HG02759 (cell line): ENCODE measurements at regions not wholly inside any gene's neighbourhood (a gene's known extent, or its start where the extent isn't known, plus 50 kb on each side); places are given as distances from the start of the nearest gene placed in this dataset.

Experiments
- ATAC-seq: cut with Tn5 transposase; IDR thresholded peaks from one replicate; pipeline ENCODE4 v1.9.1; 2021; ENCODE audit warnings: mild to moderate bottlenecking, moderate library complexity; ENCODE audit not compliant: unreplicated experiment

GRCh38 chr10:2870654-2871053 is 196.7 kb upstream of the PFKP start:
- ATAC-seq = no peak

- no peak for ATAC-seq
These were observed 199.5 kb upstream of the PFKP start for GRCh38 chr10:2867788-2868299.

GRCh38 chr10:2866569-2866968 is 200.8 kb upstream of the PFKP start:
- ATAC-seq = no peak

- no peak for ATAC-seq
These were observed 205.6 kb upstream of the PFKP start for GRCh38 chr10:2861632-2862210.

- no peak for ATAC-seq
These were observed 208.9 kb upstream of the PFKP start for GRCh38 chr10:2858452-2858851.

- no peak for ATAC-seq
These were observed 210.8 kb upstream of the PFKP start for GRCh38 chr10:2856598-2856997.

GRCh38 chr10:2852574-2853323 is 214.6 kb upstream of the PFKP start:
- no peak for ATAC-seq

GRCh38 chr10:2851566-2851965 is 215.8 kb upstream of the PFKP start:
- ATAC-seq = no peak

GRCh38 chr10:2850202-2850601 is 217.1 kb upstream of the PFKP start:
- no peak for ATAC-seq

GRCh38 chr10:2844925-2845324 is 222.4 kb upstream of the PFKP start:
- ATAC-seq = no peak

- ATAC-seq = no peak
These were observed 228.1 kb upstream of the PFKP start for GRCh38 chr10:2839081-2839725.

- ATAC-seq = no peak
These were observed 229.7 kb upstream of the PFKP start for GRCh38 chr10:2837674-2838073.

GRCh38 chr10:2836921-2837662 is 230.3 kb upstream of the PFKP start:
- ATAC-seq = no peak

GRCh38 chr10:2834214-2834613 is 233.1 kb upstream of the PFKP start:
- no peak for ATAC-seq

GRCh38 chr10:2831509-2831908 is 235.8 kb upstream of the PFKP start:
- no peak for ATAC-seq

GRCh38 chr10:2828741-2829140 is 238.6 kb upstream of the PFKP start:
- no peak for ATAC-seq

- no peak for ATAC-seq
These were observed 240.7 kb upstream of the PFKP start for GRCh38 chr10:2826675-2827074.

GRCh38 chr10:2825841-2826240 is 241.5 kb upstream of the PFKP start:
- no peak for ATAC-seq

- no peak for ATAC-seq
These were observed 249.3 kb upstream of the PFKP start for GRCh38 chr10:2817940-2818636.

- ATAC-seq = no peak
These were observed 253.7 kb upstream of the PFKP start for GRCh38 chr10:2813693-2814092.

GRCh38 chr10:2813286-2813685 is 254.1 kb upstream of the PFKP start:
- no peak for ATAC-seq
